ENCODE measurements at regions not wholly inside any gene's neighbourhood (a gene's known extent, or its start where the extent isn't known, plus 50 kb on each side); places are given as distances from the start of the nearest gene placed in this dataset.

- Mint-ChIP-seq H3K9me3 (peaks cover 14 to 15% of the 10 kb centered on the region in 2 experiments), H3K36me3 (ENCODE audit: insufficient read depth in 1 of 3, low read depth in 3 of 3) (peaks cover 13 to 15% (median 13%) of the 10 kb centered on the region in 3 experiments), H3K4me3 (no peak overlapping the region), H3K27me3 (ENCODE audit: low read depth) (no peaks in the 10 kb centered on the region), H3K4me1 (peaks cover 11 to 13% of the 10 kb centered on the region in 2 experiments), H3K27ac (peak overlapping the region in 1 of 3 experiments; percentile 22; a peak in 2 of 7 replicates)
- Histone ChIP-seq H3K18ac (ENCODE audit: insufficient read length, low read depth, low read length) (no peak overlapping the region), H3K9ac (ENCODE audit: extremely low read depth, insufficient read length, low read length) (no peak overlapping the region), H3K14ac (ENCODE audit: insufficient read depth, low read length) (no peak overlapping the region), H4K91ac (ENCODE audit: insufficient read length, low read depth, low read length) (no peak overlapping the region), H3K56ac (ENCODE audit: insufficient read length, low read depth, low read length) (no peak overlapping the region), H2BK15ac (ENCODE audit: low read depth, low read length) (no peak overlapping the region), H4K5ac (ENCODE audit: insufficient read length, low read depth, low read length) (no peak overlapping the region), H2BK120ac (ENCODE audit: low read depth, low read length, poor library complexity, severe bottlenecking) (no peak overlapping the region), H3K4me1 (ENCODE audit: insufficient read depth, low read length) (peaks cover 3% of the 10 kb centered on the region; the same call in 1 of the 2 replicates), H4K8ac (replicated peaks; ENCODE audit: insufficient read length, low read depth, low read length) (no peak overlapping the region), H3K4me2 (ENCODE audit: insufficient read depth, insufficient read length, low read length) (no peak overlapping the region), H2BK5ac (ENCODE audit: insufficient read length, low read length) (no peak overlapping the region), H2BK12ac (ENCODE audit: insufficient read length, low read depth, low read length) (no peak overlapping the region), H2BK20ac (ENCODE audit: low read depth, low read length, poor library complexity, severe bottlenecking) (no peak overlapping the region), H3K79me1 (ENCODE audit: insufficient read depth, low read depth, low read length, poor library complexity, severe bottlenecking) (no peaks in the 10 kb centered on the region), H4K20me1 (ENCODE audit: control insufficient read depth, insufficient read depth, insufficient read length) (no peaks in the 10 kb centered on the region), H3K9me3 (ENCODE audit: control insufficient read depth, low read depth, low read length) (no peaks in the 10 kb centered on the region), H2AK5ac (ENCODE audit: insufficient read length, low read length) (no peak overlapping the region), H3K27ac (ENCODE audit: insufficient read length, low read depth, low read length) (no peak overlapping the region), H3K23ac (ENCODE audit: insufficient read length, low read depth, low read length) (no peak overlapping the region), H3T11ph (ENCODE audit: low read length) (no peak overlapping the region), H3K4ac (ENCODE audit: low read depth, low read length) (no peak overlapping the region), H3K23me2 (ENCODE audit: insufficient read length, low read depth, low read length, poor library complexity, severe bottlenecking) (no peaks in the 10 kb centered on the region), H3K79me2 (ENCODE audit: insufficient read depth, low read length) (no peaks in the 10 kb centered on the region), H2AFZ (ENCODE audit: low read length) (no peak overlapping the region), H3K27me3 (ENCODE audit: insufficient read depth, low read length) (no peaks in the 10 kb centered on the region)
- WGBS (ENCODE audit: extremely low coverage, insufficient read length, low lambda C conversion rate) = no CpG with 5 or more reads among the region's 11 CpGs
- no peak for TF ChIP-seq CTCF (conservative IDR thresholded peaks at IDR 0.05)
- DNase-seq = no peak
These were observed 289.3 kb upstream of the TAS2R1 start for GRCh38 chr5:9919306-9920030.
